Ovary (tissue), 3 donors: ENCODE measurements at regions not wholly inside any gene's neighbourhood (a gene's known extent, or its start where the extent isn't known, plus 50 kb on each side); places are given as distances from the start of the nearest gene placed in this dataset.

Experiments used
- EP300 ChIP-seq: sonication (generic); formaldehyde crosslinking; IDR thresholded peaks from one replicate; pipeline ENCODE4 v1.6.1; 2017; ENCODE audit warnings: antibody characterized with exemption
- POLR2A ChIP-seq: fragments of 450-650 bp; IDR thresholded peaks from one replicate; pipeline ENCODE4 v1.6.1; 2017; ENCODE audit warnings: antibody characterized with exemption, mild to moderate bottlenecking, moderate library complexity
- TF ChIP-seq, protein P1 (sequence below), 3 donors: fragments of 450-650 bp in 2 of 3; fragments of 200-600 bp in 1 of 3; IDR thresholded peaks; one replicate each; pipeline versions ENCODE4 v1.5.1 to v1.8.0; 2016 to 2022; ENCODE audit warnings: antibody characterized with exemption in 3 of 3, mild to moderate bottlenecking in 1 of 3
- donor health status: DM: no; HTN: no; CAD: no.

GRCh38 chr3:118102737-118103136 is 931.9 kb downstream of the IGSF11 start:
- TF ChIP-seq, protein P1, sequence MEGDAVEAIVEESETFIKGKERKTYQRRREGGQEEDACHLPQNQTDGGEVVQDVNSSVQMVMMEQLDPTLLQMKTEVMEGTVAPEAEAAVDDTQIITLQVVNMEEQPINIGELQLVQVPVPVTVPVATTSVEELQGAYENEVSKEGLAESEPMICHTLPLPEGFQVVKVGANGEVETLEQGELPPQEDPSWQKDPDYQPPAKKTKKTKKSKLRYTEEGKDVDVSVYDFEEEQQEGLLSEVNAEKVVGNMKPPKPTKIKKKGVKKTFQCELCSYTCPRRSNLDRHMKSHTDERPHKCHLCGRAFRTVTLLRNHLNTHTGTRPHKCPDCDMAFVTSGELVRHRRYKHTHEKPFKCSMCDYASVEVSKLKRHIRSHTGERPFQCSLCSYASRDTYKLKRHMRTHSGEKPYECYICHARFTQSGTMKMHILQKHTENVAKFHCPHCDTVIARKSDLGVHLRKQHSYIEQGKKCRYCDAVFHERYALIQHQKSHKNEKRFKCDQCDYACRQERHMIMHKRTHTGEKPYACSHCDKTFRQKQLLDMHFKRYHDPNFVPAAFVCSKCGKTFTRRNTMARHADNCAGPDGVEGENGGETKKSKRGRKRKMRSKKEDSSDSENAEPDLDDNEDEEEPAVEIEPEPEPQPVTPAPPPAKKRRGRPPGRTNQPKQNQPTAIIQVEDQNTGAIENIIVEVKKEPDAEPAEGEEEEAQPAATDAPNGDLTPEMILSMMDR (IDR thresholded peaks at IDR 0.05), result no peak
- TF ChIP-seq POLR2A (no peak), EP300 (no peak)
